K562 (cell line): ENCODE measurements at regions not wholly inside any gene's neighbourhood (a gene's known extent, or its start where the extent isn't known, plus 50 kb on each side); places are given as distances from the start of the nearest gene placed in this dataset.

Experiments used
- ATAC-seq: fragments of 200-7000 bp; cut with Tn5 transposase; 3 replicates; pipeline ENCODE4 v1.9.1; 2020; ENCODE audit warnings: moderate library complexity
- BruUV-seq: library from RNA; stranded (reverse); fragments of 400-500 nt; replicated peaks from 2 replicates; lab custom pipeline; 2021; lab: Mats Ljungman, UMichigan
- CTCF ChIA-PET: fragments of 300-600 bp; formaldehyde crosslinking; extraction: SDS; loops from one replicate; lab custom pipeline; 2021; ENCODE audit warnings: low intra/inter-chr PET ratio; lab: Yijun Ruan, JAX
- POLR2A ChIA-PET: fragments of 300-600, 350-650 bp; sonication (Branson Sonifier 250); formaldehyde crosslinking; extraction: SDS; loops from one replicate; lab custom pipeline; 2021; ENCODE audit warnings: antibody characterized with exemption, inconsistent platforms; lab: Yijun Ruan, JAX
- DNase-seq, 4 experiments: peaks; one replicate each; pipeline versions ENCODE4 v3.0.0 to v3.0.0-alpha.2; 2011 to 2018; ENCODE audit warnings: low spot score in 3 of 4, mixed read lengths in 3 of 4; ENCODE audit errors: extremely low read depth in 1 of 4
- FAIRE-seq: peaks from 2 replicates; lab custom pipeline; 2011; peaks lifted over from hg19 to GRCh38; lab: Jason Lieb, UNC
- H2AFZ ChIP-seq: 2 replicates; pipeline ENCODE4 v1.6.0; 2011; ENCODE audit warnings: low read depth, low read length, control low read depth, inconsistent platforms
- H3K27ac ChIP-seq: fragments of 200-600 bp; 3 replicates; pipeline ENCODE4 v1.8.0; 2011; ENCODE audit warnings: low read depth, mild to moderate bottlenecking, control low read depth, inconsistent platforms, low read length, moderate library complexity, mixed read lengths; ENCODE audit errors: extremely low read depth
- H3K27me3 ChIP-seq, 2 experiments: fragments of 300-600 bp in 1 of 2; 2 replicates in 1 of 2; 3 replicates in 1 of 2; pipeline versions ENCODE4 v1.6.0 to v1.8.0; 2011; ENCODE audit warnings: inconsistent platforms in 2 of 2, low read length in 2 of 2, mild to moderate bottlenecking in 1 of 2, mixed read lengths in 1 of 2, moderate library complexity in 1 of 2; ENCODE audit not compliant: control insufficient read depth in 2 of 2, insufficient read depth in 2 of 2
- H3K36me3 ChIP-seq: fragments of 300-600 bp; 3 replicates; pipeline ENCODE4 v1.8.0; 2011; ENCODE audit warnings: mild to moderate bottlenecking, low read length, inconsistent platforms; ENCODE audit not compliant: control insufficient read depth, insufficient read depth
- H3K4me1 ChIP-seq, 2 experiments: fragments of 200-600 bp in 1 of 2; replicated peaks in 1 of 2; 2 replicates in 1 of 2; 3 replicates in 1 of 2; pipeline versions ENCODE4 v1.5.1 to v1.8.0; 2011; ENCODE audit warnings: inconsistent platforms in 2 of 2, low read length in 2 of 2, mild to moderate bottlenecking in 1 of 2, mixed read lengths in 1 of 2, moderate library complexity in 1 of 2; ENCODE audit not compliant: control insufficient read depth in 2 of 2, insufficient read depth in 2 of 2
- H3K4me2 ChIP-seq: 2 replicates; pipeline ENCODE4 v1.6.1; 2011; ENCODE audit warnings: low read length, control low read depth, inconsistent platforms, mixed read lengths; ENCODE audit not compliant: insufficient read depth
- H3K4me3 ChIP-seq: fragments of 200-600 bp; sonication (generic), shearing (Covaris generic); 2 replicates; pipeline ENCODE4 v1.5.1; 2016; ENCODE audit warnings: control low read depth, inconsistent platforms
- H3K79me2 ChIP-seq: fragments of 200-600 bp; 3 replicates; pipeline ENCODE4 v1.8.0; 2011; ENCODE audit warnings: low read length, inconsistent platforms; ENCODE audit not compliant: control insufficient read depth, insufficient read depth
- H3K9ac ChIP-seq, 2 experiments: 2 replicates each; pipeline versions ENCODE4 v1.6.0 to v1.6.1; 2011; ENCODE audit warnings: low read depth in 2 of 2, low read length in 2 of 2, control low read depth in 1 of 2, inconsistent platforms in 1 of 2, mild to moderate bottlenecking in 1 of 2, mixed read lengths in 1 of 2; ENCODE audit not compliant: insufficient read depth in 1 of 2
- H3K9me1 ChIP-seq: one replicate; pipeline ENCODE4 v1.6.0; 2011; ENCODE audit warnings: inconsistent platforms, mild to moderate bottlenecking, low read length, moderate library complexity; ENCODE audit not compliant: control insufficient read depth, insufficient read depth
- H3K9me3 ChIP-seq: replicated peaks from 2 replicates; pipeline ENCODE4 v1.5.1; 2011; ENCODE audit warnings: low read depth, low read length, inconsistent platforms; ENCODE audit not compliant: control insufficient read depth, insufficient read depth
- H4K20me1 ChIP-seq: replicated peaks from 2 replicates; pipeline ENCODE4 v1.6.1; 2011; ENCODE audit warnings: low read length, inconsistent platforms, mixed read lengths; ENCODE audit not compliant: control insufficient read depth, insufficient read depth
- C11orf30 ChIP-seq: fragments of 450-650 bp; IDR thresholded peaks from 2 replicates; pipeline ENCODE4 v1.6.1; 2016; ENCODE audit warnings: low read depth, mild to moderate bottlenecking
- REST ChIP-seq, 2 experiments: fragments of 450-650 bp; formaldehyde crosslinking in 1 of 2; IDR thresholded peaks; 2 replicates each; pipeline versions ENCODE4 v1.4.0 to v1.6.1; 2014 to 2020; ENCODE audit warnings: mild to moderate bottlenecking in 2 of 2, borderline replicate concordance in 1 of 2, low read depth in 1 of 2
- ZBTB26 ChIP-seq: fragments of 450-650 bp; formaldehyde crosslinking; IDR thresholded peaks from 2 replicates; pipeline ENCODE4 v1.4.0; 2022; ENCODE audit warnings: missing genetic modification characterization
- ZNF316 ChIP-seq: fragments of 450-650 bp; IDR thresholded peaks from 2 replicates; pipeline ENCODE4 v1.6.1; 2016
- WGBS: fragments of 100-300 bp; shearing (Covaris generic); methylation state at CpG from one replicate; pipeline ENCODE4 v1.1.6; 2016; ENCODE audit warnings: low coverage, mixed read lengths; ENCODE audit not compliant: insufficient coverage; ENCODE audit errors: missing lambda C conversion rate; 5-methylcytosine and 5-hydroxymethylcytosine counted together
- in situ Hi-C: fragments of 300-500 bp; cut with MboI; formaldehyde crosslinking; loops from 4 replicates; pipeline ENCODE4 v1.15.0; 2018; ENCODE audit warnings: inconsistent platforms, mixed read lengths
- intact Hi-C: fragments of 100-400 bp; cut with micrococcal nuclease; formaldehyde crosslinking; loops from 2 replicates; pipeline ENCODE4 v1.14.2; 2022
- TF ChIP-seq, protein P1 (sequence below), 2 experiments: fragments of 450-650 bp; conservative IDR thresholded peaks; 2 replicates each; pipeline ENCODE4 v1.6.1; 2017; ENCODE audit warnings: mild to moderate bottlenecking in 2 of 2, moderate library complexity in 2 of 2

DNA sequence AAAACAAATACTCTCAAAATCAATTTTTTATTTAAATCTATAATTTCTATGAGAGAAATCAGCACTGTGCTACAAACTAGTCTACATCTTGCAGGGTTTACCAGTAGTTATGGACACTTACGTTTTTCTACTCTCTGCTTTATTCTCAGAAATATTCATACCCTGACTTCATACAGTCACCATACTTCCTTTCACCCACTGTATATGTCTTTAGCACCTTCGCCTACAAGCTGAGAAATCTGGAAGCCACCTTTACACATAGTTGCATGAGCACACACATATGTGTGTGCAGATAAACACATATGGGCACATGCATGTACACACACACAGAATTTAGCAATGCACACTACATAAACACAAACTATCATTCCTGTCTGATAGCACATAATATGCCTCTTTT is 177.0 kb downstream of the ST8SIA4 start:
- FAIRE-seq (no peak), ATAC-seq (no peak), DNase-seq (no peak)
- Histone ChIP-seq H3K4me1 (no peaks in the 10 kb centered on the region), H3K9ac (no peak overlapping the region), H3K4me3 (no peak overlapping the region), H2AFZ (no peak overlapping the region), H3K79me2 (no peaks in the 10 kb centered on the region), H3K4me2 (no peak overlapping the region), H3K9me1 (no peaks in the 10 kb centered on the region), H3K9me3 (no peaks in the 10 kb centered on the region), H3K27me3 (no peaks in the 10 kb centered on the region), H3K36me3 (no peaks in the 10 kb centered on the region), H3K27ac (no peak overlapping the region), H4K20me1 (no peaks in the 10 kb centered on the region)
- TF ChIP-seq, protein P1, sequence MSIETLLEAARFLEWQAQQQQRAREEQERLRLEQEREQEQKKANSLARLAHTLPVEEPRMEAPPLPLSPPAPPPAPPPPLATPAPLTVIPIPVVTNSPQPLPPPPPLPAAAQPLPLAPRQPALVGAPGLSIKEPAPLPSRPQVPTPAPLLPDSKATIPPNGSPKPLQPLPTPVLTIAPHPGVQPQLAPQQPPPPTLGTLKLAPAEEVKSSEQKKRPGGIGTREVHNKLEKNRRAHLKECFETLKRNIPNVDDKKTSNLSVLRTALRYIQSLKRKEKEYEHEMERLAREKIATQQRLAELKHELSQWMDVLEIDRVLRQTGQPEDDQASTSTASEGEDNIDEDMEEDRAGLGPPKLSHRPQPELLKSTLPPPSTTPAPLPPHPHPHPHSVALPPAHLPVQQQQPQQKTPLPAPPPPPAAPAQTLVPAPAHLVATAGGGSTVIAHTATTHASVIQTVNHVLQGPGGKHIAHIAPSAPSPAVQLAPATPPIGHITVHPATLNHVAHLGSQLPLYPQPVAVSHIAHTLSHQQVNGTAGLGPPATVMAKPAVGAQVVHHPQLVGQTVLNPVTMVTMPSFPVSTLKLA (conservative IDR thresholded peaks at IDR 0.05), result no peak
- ChIA-PET POLR2A (no interaction called here), CTCF (no interaction called here)
- intact Hi-C loops (no loop called here), in situ Hi-C loops (no loop called here)
- BruUV-seq, result no TSS peak
- 3% methylated on average over 2 of the region's 2 CpGs for WGBS

GRCh38 chr5:100731768-100732167 is 171.3 kb downstream of the ST8SIA4 start:
- DNase-seq, result peak in 1 of 4 experiments; percentile 2
- H3K4me3 ChIP-seq, result no peak overlapping the region
- no peaks in the 10 kb centered on the region for H3K36me3 ChIP-seq
- H3K27me3 ChIP-seq, result no peaks in the 10 kb centered on the region
- no peaks in the 10 kb centered on the region for H3K4me1 ChIP-seq
- 1% methylated on average over 6 of the region's 6 CpGs for WGBS
- no peaks in the 10 kb centered on the region for H3K9me1 ChIP-seq
- H2AFZ ChIP-seq, result no peak overlapping the region
- H4K20me1 ChIP-seq, result no peaks in the 10 kb centered on the region
- H3K9me3 ChIP-seq, result no peaks in the 10 kb centered on the region
- H3K4me2 ChIP-seq, result no peak overlapping the region
- ChIA-PET CTCF (no interaction called here), POLR2A (no interaction called here)
- intact Hi-C loops (no loop called here), in situ Hi-C loops (no loop called here)
- FAIRE-seq, result no peak
- BruUV-seq, result no TSS peak
- no peaks in the 10 kb centered on the region for H3K79me2 ChIP-seq
- H3K9ac ChIP-seq, result no peak overlapping the region
- H3K27ac ChIP-seq, result no peak overlapping the region
- TF ChIP-seq ZNF316 (peak; percentile 62), REST (IDR thresholded peaks at IDR 0.05; ENCODE audit: borderline replicate concordance) (no peak), REST (CRISPR knock-in tag; IDR thresholded peaks at IDR 0.05; ENCODE audit: low read depth) (no peak), C11orf30 (peak; percentile 51; the same call in 1 of the 2 replicates), ZBTB26 (CRISPR knock-in tag) (no peak)
- ATAC-seq, result no peak
